ENCODE measurements at regions not wholly inside any gene's neighbourhood (a gene's known extent, or its start where the extent isn't known, plus 50 kb on each side); places are given as distances from the start of the nearest gene placed in this dataset.

GRCh38 chr14:58817846-58818245 lies 180.1 kb downstream of the DACT1 start (continued):
- no peak for TF ChIP-seq RAD21 (CRISPR knock-in tag; IDR thresholded peaks at IDR 0.05)
- TF ChIP-seq ZSCAN29 (CRISPR knock-in tag; conservative IDR thresholded peaks at IDR 0.05) = no peak
- no peak for TF ChIP-seq ZNF891 (CRISPR knock-in tag; IDR thresholded peaks at IDR 0.05)
- TF ChIP-seq ARID5B (CRISPR knock-in tag; IDR thresholded peaks at IDR 0.05) = no peak

DNA sequence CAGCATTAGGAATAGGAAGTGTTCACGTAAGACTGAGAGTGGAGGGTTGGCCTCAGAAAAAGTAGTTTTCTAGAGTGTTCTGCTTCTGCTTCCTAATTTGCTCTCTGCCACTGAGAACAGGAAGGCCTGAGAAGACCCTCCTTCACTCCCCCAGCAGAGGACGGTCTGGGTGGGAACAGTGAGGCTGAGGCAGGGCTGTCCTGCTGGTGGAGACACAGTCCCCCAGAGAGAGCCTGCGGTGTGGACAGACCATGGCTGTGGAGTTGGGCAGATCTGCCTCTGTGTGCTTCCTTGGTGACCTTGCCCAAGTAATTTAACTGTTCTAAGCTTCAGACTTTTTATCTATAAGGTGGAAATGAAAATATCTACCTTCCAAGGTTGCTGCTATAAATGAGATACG lies 182.3 kb downstream of the DACT1 start:
- CTCF ChIA-PET (ENCODE audit: low intra/inter-chr PET ratio, low total read pairs) = no interaction called here
- Histone ChIP-seq H3K79me2 (ENCODE audit: insufficient read depth, low read length) (no peaks in the 10 kb centered on the region), H3K9me3 (ENCODE audit: low read length) (no peaks in the 10 kb centered on the region), H3K4me2 (ENCODE audit: low read depth, low read length) (no peak overlapping the region), H2AFZ (ENCODE audit: low read length) (no peak overlapping the region), H3K9ac (ENCODE audit: insufficient read depth, low read depth, low read length) (no peak overlapping the region), H3K36me3 (replicated peaks in 1 of 2; ENCODE audit: control insufficient read depth in 1 of 2, insufficient read depth in 2 of 2, low read length in 2 of 2) (no peaks in the 10 kb centered on the region), H3K27me3 (ENCODE audit: control insufficient read depth in 1 of 2, insufficient read depth in 2 of 2, low read length in 2 of 2) (no peaks in the 10 kb centered on the region), H3K4me1 (ENCODE audit: insufficient read depth, low read length) (no peaks in the 10 kb centered on the region), H3K27ac (ENCODE audit: extremely low read length, insufficient read depth, low read length) (no peak overlapping the region), H3K4me3 (replicated peaks in 1 of 3; ENCODE audit: insufficient read depth in 1 of 3, low read depth in 2 of 3, low read length in 3 of 3) (no peak overlapping the region), H4K20me1 (ENCODE audit: insufficient read depth, low read length) (no peaks in the 10 kb centered on the region)
- POLR2A ChIA-PET = no interaction called here
- BruUV-seq (replicated peaks) = no TSS peak
- ATAC-seq (no peak), FAIRE-seq (no peak), DNase-seq (ENCODE audit: low spot score) (no peak)
- no peak for TF ChIP-seq ZNF235 (CRISPR knock-in tag; IDR thresholded peaks at IDR 0.05; ENCODE audit: borderline replicate concordance)
- TF ChIP-seq NR3C1 (CRISPR knock-in tag; IDR thresholded peaks at IDR 0.05) = no peak
- WGBS (ENCODE audit: low lambda C conversion rate) = 45% methylated on average over 4 of the region's 4 CpGs
- in situ Hi-C loops (cut with HindIII; ENCODE audit: extremely low pct_ligation_motif_present, low pct_unique_long_range_greater_than_20kb) = no loop called here
- intact Hi-C loops (cut with micrococcal nuclease; ENCODE audit: unreplicated experiment) = no loop called here

Measured in HepG2 (cell line).